HG02610 (cell line): ENCODE measurements at regions not wholly inside any gene's neighbourhood (a gene's known extent, or its start where the extent isn't known, plus 50 kb on each side); places are given as distances from the start of the nearest gene placed in this dataset.
A peak's percentile ranks its signal among the peaks of the same experiment; 100 is the strongest.
"Not testable (repeated sequence)": the region's sequence is repeated elsewhere in the genome, so short reads cannot be mapped to it uniquely, and the experiment has no call there.

ENCODE experiments used
- ATAC-seq: cut with Tn5 transposase; IDR thresholded peaks from one replicate; pipeline ENCODE4 v1.9.1; 2021; ENCODE audit warnings: mild to moderate bottlenecking, moderate library complexity; ENCODE audit not compliant: unreplicated experiment

GRCh38 chrY:3491423-3491822 lies 87.4 kb upstream of the TGIF2LY start:
- not testable (repeated sequence) for ATAC-seq

GRCh38 chrY:3494539-3494938 lies 84.3 kb upstream of the TGIF2LY start:
- ATAC-seq = not testable (repeated sequence)

GRCh38 chrY:3527040-3527439 lies 51.8 kb upstream of the TGIF2LY start:
- peak; percentile 97 for ATAC-seq
